ENCODE measurements at regions not wholly inside any gene's neighbourhood (a gene's known extent, or its start where the extent isn't known, plus 50 kb on each side); places are given as distances from the start of the nearest gene placed in this dataset.

DNA sequence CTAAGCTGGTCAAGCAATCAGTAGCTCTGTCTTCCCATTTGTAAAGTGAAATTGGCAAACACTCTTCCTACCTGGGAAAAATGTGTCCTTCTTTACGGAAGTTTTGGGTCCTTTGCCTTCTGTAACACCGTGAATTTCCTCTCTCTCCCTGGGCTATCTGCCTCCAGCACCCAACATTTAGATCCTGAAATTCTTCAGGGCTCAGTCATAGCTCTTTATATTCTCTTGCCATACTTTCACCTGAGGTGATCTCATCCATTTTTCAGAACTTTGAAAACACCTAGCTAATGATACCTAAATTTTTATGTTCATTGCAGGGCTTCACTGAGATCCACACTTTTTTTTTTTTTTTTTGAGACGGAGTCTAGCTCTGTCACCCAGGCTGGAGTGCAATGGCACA is 1042.2 kb downstream of the DIAPH3 start:
- DNase-seq (no peak), ATAC-seq (no peak)

DNA sequence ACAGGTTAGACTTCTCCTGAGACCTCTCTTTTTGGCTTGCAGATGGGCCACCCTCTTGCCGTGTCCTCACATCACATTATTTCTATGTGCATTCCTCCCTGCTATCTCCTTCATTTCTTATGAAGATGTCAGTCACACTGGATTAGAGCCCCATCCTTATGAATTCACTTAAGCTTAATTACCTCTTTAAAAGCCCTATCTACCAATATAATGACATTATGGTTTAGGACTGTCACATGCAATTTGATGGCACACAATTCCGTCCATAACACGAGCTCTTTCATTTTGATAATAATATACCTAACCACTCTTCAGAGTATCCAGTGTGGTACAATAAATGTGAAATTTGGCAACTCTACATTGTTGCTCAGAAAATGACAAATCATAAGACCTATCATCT is 1037.3 kb downstream of the DIAPH3 start:
- ATAC-seq = no peak
- DNase-seq = no peak

DNA sequence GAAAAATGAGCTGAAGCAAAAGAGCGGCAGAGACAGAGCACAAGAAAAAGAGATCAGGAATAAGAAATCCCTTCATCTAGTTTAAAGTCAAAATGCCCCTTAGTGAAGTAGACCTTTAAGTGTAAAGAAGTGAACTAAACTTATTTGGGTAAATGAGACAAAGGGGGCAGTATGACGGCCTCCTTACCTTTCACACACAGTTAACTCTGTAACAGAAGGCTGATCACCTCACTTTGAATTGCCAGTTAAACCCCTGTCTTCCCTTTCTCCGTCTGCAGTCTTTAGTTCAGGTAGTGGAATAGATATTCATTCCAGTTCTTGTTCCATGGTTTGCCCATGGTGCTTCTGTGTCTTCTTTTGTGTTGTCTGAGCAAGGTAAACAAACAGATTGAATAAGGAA is 1029.8 kb downstream of the DIAPH3 start:
- no peak for ATAC-seq
- no peak for DNase-seq

DNA sequence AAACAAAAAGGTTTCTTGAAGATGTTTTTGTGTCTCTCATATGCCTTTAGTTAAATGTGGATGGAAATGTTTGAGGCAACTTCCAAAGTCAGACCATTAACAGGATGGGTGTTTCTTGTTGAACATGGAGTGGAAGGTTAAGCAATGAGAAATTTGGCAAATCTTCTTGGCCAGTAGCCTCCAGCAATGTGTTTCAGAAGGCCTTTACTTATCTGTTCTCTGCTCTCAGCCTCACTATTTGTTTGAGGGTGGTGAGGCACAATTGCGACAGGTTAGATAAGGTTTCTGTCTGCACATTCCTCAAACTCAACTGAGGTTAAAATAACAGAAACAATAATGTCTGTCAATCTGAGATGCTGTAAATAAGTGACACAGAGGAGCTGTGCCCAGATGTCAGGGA is 1019.0 kb downstream of the DIAPH3 start:
- ATAC-seq (no peak), DNase-seq (no peak)

DNA sequence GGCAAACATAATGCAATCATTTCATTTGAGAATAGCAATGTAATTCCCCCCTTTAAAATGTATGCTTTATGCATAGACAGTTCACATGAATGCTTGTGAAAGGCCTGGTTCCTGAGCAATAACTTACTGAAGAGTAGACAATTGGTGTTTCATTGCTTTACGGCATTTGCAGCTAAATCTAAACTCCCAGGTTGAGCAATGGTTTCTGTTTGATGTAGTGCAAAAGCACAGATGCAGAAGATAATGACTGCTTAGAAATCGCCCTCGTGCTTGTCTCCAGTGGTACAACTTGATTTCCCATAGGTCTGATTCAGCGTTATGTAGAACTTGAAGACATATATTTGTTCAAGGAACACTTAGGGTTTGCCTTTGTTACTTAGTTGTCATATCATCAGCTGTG is 1018.3 kb downstream of the DIAPH3 start:
- DNase-seq (no peak), ATAC-seq (no peak)

DNA sequence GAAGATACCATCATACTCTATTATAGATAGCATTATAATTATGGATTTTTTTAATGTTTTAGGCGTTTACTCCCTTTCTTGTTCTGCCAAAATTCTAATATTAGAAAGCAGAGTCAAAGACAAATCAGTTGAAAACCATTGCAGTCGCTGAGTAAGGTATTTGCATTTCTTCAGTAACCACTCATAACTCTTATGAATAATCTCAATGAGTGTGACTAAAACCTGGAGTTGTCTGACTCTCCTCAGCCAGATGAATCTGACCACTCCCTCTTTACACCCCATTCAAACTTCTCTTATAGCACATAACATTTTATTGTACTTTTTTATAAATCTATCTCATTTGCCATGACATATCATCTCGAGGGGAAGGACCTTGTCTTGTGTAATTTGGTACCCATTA is 1006.5 kb downstream of the DIAPH3 start:
- DNase-seq = no peak
- ATAC-seq = no peak

DNA sequence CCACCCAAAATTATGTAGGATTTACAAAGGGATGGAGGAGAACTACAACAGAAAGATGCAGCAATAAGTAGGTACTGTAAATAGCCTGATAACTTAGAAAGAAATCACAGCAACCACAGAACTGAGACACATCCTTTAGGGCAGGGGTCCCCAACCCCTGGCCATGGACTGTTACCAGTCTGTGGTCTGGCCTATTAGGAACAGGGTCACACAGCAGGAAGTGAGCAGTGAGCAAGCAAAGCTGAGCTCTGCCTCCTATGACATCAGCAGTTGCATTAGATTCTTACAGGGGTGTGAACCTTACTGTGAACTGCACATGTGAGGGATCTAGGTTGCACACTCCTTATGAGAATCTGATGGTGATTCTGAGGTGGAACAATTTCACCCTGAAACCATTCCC is 997.6 kb downstream of the DIAPH3 start:
- no peak for ATAC-seq
- no peak for DNase-seq

DNA sequence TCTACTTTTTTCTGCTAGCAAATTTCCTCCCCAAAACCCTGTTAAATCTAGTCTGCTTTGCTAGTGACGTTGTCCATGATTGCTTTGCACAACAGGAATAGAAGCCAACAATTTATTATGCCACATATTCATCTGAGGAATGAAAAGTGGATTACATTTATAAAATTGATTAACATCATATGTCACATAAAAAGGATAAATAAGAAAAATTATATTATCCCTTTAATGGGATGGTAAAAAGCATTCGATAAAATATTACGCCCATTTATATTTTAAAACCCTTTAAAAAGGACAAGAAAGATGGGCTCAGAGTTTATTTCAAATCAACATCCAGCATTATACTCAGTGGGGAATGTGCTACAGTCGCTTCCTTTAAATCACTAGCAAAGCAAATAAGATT is 991.7 kb downstream of the DIAPH3 start:
- DNase-seq = no peak
- no peak for ATAC-seq

DNA sequence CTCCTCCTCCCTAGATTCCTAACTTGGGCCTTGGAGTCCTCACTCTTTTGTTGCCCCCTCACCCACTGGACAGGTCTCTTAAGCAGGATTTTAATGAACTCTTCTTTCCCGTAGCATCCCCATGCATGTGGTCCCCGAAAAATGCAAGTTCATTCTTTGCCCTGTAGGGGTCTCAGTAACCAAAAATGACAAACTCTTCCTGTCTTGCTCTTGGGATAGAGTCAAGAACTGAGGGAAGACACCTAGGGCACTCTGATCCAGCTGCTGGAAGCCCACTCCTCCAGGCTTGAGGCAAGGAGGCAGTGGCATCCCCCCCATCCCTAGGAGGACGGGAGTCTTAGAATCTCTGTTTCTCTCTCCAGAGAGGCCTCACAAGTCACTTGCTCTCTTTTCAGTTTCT is 987.0 kb downstream of the DIAPH3 start:
- ATAC-seq (no peak), DNase-seq (no peak)

DNA sequence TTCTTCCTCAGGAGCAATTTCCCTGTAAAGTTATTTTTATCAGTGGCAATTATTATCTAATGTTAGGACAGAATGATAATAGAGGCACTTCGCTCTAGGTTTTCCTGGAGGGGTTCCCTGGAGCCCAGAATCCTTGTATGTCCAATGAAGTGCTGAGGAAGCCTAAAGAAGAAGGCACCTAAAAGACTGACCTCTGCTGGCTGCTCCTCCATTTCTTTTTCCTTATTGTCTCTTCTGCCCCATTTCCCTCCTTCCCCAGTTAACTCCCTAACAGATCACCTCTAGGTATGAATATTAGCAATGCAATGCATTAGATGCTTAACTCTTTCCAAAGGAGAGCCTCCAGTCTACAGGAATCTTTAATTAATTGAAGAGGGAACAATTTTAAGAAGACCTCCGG is 985.4 kb downstream of the DIAPH3 start:
- DNase-seq (no peak), ATAC-seq (no peak)

DNA sequence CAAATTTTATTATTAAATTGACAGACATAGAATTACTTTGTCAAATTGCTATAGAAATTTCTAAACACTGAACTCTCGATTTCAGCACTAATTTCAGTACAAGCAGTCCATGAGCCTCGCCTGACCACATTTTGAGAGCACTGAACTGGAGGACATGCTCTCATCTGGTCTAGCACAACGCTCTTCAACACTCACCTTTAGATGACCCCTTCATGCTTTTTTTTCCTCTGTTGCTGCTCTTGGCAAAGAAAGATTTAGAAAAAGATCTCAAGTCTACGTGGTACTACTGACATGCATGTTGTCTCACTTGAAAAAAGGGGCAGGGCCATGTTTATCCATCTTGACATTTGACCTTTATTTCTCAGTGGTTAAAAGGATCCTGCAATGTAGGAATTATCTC is 981.5 kb downstream of the DIAPH3 start:
- DNase-seq (no peak), ATAC-seq (no peak)

DNA sequence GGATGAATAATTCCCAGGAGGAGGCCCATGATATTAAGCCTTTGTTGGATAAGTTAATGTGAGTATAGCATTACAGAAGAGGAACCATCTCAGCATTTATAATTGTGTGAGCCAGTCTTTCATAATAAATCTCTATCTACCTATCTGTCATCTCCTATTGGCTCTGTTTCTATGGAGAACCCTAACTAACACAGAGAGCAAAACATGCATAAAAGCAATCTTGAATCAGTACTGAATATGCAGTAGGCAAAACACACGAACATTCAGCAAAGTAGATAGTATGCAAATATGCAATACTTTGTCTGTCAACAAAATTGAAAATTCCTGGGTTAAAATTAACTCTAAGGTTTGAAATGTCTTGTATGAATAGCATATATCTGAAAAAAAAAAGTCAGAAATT is 966.3 kb downstream of the DIAPH3 start:
- ATAC-seq = no peak
- no peak for DNase-seq

DNA sequence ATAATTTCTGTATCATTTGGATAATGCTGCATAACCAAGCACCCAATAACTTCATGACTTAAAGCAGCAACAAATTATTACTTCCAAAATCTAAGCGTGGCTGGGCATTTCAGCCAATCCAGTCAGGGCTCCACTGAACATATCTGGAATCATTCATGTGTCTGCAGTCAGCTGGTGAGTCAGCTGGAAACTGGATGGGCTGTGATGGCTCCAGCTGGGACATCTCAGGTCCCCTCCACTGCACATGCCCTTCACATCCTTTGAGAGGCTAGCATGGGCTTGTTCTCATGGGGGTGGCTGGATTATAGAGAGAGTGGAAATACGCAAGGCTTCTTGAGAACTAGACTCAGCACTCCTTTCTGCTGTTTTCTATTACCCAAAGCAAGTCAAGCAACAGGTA is 961.9 kb downstream of the DIAPH3 start:
- ATAC-seq = no peak
- DNase-seq = no peak

DNA sequence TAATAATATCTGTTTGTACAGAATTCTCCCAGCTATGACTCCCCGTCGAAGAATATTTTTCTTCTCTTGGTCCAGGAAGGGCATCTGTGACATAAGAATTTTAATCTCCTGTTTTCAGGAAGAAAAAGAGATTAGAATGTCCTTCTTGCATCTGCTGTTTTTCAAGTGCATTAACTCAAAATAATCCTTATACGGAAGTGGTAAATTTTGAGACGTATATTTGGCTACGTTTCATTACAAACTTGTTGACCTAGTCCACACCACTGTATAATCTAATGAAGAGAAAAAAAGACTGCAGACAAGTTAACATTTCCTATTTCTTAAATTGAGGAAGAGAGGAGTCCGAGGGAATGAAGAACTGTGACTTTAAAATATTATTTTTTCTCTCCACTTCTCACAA is 959.9 kb downstream of the DIAPH3 start:
- DNase-seq (no peak), ATAC-seq (no peak)

DNA sequence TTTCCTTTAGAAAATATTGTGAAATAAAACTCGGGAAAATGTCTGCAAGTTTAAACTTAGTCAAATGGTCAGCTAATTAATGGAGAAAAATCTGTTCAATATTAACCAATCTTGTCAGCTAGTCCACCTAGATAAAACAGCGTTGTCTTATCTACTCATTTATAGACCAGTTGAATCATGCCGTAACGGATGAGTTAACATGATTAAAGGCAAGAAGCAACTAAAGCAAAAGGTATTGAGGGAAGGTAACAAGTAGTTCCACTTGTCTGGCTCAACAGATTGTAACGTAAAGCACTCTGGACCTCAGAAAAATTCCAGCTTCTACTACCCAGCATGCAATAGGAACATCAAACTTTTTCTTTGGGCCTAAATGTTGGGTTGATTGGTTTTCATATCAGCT is 958.2 kb downstream of the DIAPH3 start:
- DNase-seq = no peak
- ATAC-seq = no peak

DNA sequence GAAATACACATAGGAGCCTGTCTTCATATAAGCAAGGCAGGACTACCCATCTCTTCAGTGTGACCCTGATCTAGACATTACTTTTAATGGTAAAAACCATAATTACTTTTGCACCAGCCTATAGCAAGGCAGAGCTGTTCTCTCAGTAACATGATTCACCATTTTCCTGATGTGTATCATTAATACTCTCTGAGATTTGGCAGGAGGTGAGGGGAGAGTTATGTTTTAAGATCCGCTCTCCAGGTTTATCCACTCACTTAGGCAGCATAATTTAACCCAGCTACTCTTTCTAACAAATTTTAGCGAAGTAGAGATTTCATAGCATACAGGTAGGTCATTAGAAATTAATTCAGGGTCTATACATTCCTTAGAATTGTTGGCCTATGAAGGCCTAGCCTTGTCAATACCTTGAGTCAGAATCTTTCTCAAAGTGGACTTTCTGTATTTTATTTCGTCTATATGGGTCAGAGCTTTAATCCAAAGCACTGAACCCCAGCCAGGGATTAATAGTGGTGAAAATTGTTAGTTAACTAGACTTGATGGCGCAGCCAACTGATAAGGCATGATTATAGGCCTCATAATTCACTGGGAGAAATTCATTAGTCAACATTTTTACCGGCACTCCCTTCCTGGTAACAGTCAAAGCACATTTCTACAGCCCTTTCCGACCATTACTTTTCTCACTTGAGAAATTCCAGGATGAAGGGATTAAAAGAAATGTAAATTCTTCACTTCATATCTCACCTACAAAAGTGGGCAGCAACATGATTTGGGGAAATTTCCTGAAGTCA is 955.1 kb downstream of the DIAPH3 start:
- no peak for ATAC-seq
- DNase-seq = no peak

DNA sequence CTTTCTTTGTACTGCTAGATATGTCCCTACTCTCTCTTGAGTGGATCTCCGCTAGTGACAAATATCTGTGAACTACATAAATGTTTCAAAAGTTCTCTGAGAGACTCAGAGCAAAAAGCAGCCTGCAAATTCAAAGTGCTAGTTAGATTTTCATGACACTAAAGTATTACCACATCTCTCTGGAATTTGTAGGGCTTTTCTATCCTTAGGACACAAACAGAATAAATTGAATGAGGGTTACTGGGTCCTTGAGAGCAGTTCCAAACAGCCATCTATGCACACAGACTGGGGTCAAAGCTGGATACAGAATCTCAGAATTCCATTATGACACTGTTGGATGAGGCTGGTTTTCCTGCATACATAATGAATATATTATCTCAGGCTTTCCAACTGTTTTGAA is 953.2 kb downstream of the DIAPH3 start:
- DNase-seq (no peak), ATAC-seq (no peak)

DNA sequence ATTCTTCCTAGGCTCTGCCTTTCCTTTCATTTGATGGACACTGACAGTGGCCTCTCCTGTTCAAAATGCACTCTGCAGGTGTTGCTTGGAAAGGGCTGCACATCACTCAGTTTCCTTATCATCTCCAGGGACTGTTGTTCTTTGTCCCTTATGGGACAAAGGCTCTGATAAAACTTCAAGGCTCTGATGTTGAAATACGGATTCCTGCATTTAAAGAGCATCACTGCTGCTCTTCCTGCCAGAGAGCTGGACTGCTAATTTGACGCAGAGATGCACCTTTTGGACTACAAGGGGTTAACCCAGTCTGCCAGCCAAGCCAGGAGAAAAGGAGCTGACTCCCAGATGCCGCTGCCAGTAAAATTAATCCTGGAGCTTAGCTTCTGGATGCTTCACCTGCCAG is 952.1 kb downstream of the DIAPH3 start:
- no peak for ATAC-seq

DNA sequence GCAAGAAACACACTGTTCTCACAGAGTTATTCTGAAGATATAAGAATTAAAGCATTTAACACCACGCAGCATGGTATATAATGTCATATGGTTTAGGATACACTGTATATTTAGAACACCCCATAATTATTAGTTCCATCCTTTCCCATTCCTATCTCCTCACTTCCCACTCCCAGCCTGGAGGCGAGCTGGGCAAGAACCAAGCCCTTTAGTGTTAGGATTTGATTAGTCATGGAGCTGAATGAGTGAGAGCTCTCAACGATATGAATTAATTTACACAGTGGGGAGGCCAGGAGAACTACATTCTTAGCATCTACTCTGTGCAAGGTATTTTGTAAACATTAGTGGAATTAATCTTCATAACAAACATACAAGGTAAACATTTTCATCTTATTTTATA is 934.3 kb downstream of the DIAPH3 start:
- no peak for DNase-seq
- no peak for ATAC-seq

More for the DNA sequence above, 952.1 kb downstream of the DIAPH3 start:
- no peak for DNase-seq

DNA sequence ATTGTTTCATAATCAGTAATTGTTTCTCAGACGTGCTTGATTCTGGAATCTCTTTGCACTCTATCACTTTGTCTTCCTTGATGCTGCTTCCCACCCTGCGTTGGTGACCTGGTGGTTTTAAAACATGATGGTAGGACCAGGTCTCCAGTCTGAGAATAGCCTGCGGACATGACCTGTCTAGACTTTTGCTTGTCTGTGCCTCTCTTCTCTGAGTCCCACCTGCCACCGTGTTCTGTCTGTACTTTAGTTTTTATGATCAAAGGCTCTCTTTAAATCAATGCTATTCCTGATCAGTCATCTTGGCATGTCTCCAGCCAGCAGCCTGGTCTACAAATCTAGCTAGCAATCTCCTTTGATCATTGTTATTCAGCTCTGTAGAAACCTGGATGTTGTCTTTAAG is 933.9 kb downstream of the DIAPH3 start:
- no peak for DNase-seq
- no peak for ATAC-seq

DNA sequence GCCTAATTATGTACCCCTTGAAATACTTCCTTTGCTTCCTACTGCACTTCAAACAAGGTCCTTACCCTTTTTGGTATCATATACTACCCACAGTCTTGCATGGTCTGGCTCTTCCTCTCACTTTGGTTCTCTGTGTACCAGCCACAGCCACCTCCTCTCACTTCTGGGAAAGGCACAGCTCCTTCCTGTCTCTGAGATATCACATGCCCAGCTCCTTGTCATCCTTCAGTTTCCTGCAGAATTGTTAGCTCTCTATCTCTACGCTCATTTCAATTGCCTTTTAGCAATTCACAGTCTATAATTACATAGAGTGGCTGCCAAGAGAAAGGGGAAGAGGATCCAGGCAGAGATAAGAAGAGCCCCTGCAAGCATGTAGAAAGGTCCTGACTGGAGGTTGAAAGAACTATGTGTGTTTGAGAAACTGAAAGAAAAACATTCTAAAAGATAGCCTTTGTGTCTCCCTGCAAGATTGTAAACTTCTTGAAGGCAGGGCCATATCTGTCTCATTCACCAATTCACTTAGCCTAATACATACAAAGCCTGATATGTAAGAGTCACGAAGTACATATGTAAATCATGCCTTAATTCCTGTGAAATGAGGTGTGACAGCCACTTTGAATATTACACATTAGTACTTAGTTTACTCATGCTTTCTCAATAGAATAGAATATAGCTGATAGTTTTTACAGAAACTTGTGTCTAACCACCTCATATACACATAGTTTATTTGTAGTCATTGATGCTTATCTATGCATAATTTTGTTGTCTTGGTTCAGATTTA is 933.1 kb downstream of the DIAPH3 start:
- no peak for DNase-seq
- ATAC-seq = no peak

DNA sequence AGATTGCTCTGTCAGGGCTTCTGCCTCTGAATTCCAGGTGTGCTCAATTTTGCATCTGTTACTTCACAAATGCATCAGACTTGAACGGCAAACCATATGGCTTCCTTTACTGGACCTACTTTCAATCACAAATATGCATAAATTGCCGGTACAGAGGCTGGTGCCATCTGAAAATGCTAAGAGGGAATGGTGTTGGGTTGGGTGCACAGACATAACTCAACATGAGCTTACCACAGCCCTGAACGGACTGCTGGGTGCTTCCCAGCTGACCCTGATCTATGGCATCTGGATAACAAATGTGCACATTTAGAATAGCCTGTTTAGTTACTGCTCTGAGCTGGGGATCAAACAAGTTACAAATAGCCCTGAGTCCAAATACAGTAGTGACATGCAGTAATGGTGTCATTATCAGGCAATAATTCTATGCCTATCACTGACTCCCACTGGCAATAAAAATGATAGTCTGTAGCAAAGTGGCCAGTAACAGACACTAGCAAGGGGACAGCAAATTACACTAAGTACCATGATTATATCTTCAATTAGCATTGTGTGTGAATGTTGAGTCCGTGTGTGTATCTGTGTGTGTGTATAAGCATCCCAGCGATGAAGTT is 927.3 kb downstream of the DIAPH3 start:
- ATAC-seq = no peak

DNA sequence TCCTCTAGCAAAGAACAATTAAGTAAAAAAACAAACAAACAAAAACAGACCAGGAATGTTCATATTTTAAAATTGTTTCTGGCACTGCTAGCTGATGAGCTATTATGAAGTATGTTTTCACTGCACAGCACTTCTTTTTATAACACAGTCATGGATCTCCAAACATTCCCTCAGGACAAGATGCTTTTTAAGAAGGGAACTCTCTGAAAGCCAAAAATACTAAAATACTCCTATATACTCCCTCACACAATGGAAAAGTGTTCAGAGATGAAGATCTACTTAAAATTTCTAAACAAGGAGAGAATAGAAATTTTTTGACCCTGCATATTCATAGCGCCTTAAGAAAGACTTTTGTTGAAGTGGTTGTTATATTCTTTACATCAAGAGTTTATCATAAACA is 926.8 kb downstream of the DIAPH3 start:
- ATAC-seq (no peak), DNase-seq (no peak)

More for the DNA sequence above, 927.3 kb downstream of the DIAPH3 start:
- no peak for DNase-seq

All from stimulated activated naive CD8-positive, alpha-beta T cell treated with anti-CD3 and anti-CD28 coated beads, Interleukin-15, Interleukin-2, amounts not matched to agents 100 U/mL and 50 U/mL, for 24 hours (primary cell).